ENCODE measurements at regions not wholly inside any gene's neighbourhood (a gene's known extent, or its start where the extent isn't known, plus 50 kb on each side); places are given as distances from the start of the nearest gene placed in this dataset.

DNA sequence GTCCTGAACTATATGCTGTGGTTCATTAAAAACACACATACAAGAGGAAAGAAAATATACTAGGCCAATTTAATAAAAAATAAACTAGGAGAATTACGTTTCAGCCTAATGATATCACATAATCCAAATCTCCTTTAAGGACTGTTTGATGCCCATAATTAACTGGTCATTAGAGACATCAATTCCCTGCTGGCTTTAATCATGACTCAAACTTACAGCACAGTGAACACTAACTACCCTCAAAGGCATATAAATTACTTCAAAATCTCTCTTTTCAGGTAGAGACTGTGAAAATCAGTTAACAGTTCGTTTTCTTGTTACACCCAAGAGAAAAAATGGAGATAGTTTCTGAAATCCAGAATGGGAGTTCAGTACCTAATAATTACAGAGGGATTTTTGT lies 567.4 kb downstream of the CBLN2 start:
- DNase-seq (ENCODE audit: low read depth), result no peak
- no peak overlapping the region for H3K4me3 ChIP-seq (ENCODE audit: low read depth, low read length)
- TF ChIP-seq CTCF (IDR thresholded peaks at IDR 0.05; ENCODE audit: insufficient read depth, low read depth, low read length, missing control alignments), result no peak

DNA sequence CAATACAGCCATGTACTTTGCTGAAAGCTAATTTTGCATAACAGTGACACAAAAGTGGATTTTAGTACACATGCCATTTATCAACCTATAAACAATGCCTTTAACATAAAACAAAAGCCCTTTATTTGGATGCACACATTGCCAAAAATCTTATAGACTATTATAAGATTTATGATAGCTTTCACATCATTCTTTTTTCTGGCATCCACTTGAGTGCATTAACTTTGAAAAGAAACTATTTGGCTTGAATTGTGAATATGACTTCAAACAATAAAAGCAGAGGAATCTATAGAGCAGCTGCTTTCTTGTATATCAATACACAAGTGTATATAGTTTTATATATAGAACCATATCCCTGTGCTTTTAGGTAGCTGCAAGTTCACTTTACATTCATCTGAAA lies 577.4 kb downstream of the CBLN2 start:
- H3K4me3 ChIP-seq (ENCODE audit: low read depth, low read length), result no peak overlapping the region
- DNase-seq (ENCODE audit: low read depth), result no peak
- no peak for TF ChIP-seq CTCF (IDR thresholded peaks at IDR 0.05; ENCODE audit: insufficient read depth, low read depth, low read length, missing control alignments)

GRCh38 chr18:71958605-71959004 lies 585.5 kb downstream of the CBLN2 start:
- H3K4me3 ChIP-seq (ENCODE audit: low read depth, low read length), result no peak overlapping the region
- no peak for TF ChIP-seq CTCF (IDR thresholded peaks at IDR 0.05; ENCODE audit: insufficient read depth, low read depth, low read length, missing control alignments)
- no peak for DNase-seq (ENCODE audit: low read depth)

GRCh38 chr18:71951001-71951400 lies 593.1 kb downstream of the CBLN2 start:
- no peak for TF ChIP-seq CTCF (IDR thresholded peaks at IDR 0.05; ENCODE audit: insufficient read depth, low read depth, low read length, missing control alignments)

GRCh38 chr18:71942433-71942832 lies 601.7 kb downstream of the CBLN2 start:
- TF ChIP-seq CTCF (IDR thresholded peaks at IDR 0.05; ENCODE audit: insufficient read depth, low read depth, low read length, missing control alignments), result no peak
- no peak for DNase-seq (ENCODE audit: low read depth)
- H3K4me3 ChIP-seq (ENCODE audit: low read depth, low read length), result no peak overlapping the region

More at GRCh38 chr18:71951001-71951400, 593.1 kb downstream of the CBLN2 start:
- DNase-seq (ENCODE audit: low read depth), result no peak
- H3K4me3 ChIP-seq (ENCODE audit: low read depth, low read length), result no peak overlapping the region

DNA sequence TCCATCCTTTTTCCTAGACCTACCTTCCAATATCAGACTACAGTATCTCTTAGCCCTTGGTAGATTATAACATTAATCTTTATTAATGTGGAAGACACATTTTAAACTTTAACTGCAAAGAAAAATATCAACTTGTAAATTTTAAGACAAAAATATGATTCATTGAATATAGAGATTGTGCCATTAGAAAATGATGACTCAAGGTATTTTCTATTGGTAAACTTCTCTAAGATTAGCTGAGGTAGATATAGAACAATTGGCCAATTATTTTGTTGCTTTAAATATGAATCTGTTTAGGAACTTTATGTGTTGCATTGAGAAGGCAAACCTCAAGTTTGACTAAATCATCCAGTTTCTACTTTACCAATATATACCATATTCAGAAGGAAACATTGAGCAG lies 604.7 kb downstream of the CBLN2 start:
- no peak for DNase-seq (ENCODE audit: low read depth)
- no peak overlapping the region for H3K4me3 ChIP-seq (ENCODE audit: low read depth, low read length)
- no peak for TF ChIP-seq CTCF (IDR thresholded peaks at IDR 0.05; ENCODE audit: insufficient read depth, low read depth, low read length, missing control alignments)

DNA sequence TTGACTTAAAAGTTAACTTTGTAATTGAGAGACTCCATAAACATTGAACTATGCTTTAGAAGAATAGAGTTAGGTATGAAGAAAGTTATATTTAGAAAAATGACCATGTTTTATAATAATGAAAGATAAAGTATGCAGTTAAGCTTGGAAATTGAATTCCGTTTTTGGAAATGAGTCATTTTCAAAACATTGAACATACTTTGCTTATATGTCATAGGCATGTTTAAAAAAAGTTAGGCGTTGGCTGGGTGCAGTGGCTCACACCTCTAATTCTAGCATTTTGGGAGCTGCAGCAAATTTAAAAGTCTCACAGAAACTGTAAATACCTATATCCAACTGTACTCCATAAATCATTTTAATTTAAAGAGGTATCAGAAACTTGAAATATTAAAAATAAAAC lies 607.4 kb downstream of the CBLN2 start:
- TF ChIP-seq CTCF (IDR thresholded peaks at IDR 0.05; ENCODE audit: insufficient read depth, low read depth, low read length, missing control alignments), result no peak
- no peak overlapping the region for H3K4me3 ChIP-seq (ENCODE audit: low read depth, low read length)
- no peak for DNase-seq (ENCODE audit: low read depth)

Data from GM12865 (cell line).